OCI-LY3 (cell line): ENCODE measurements at regions not wholly inside any gene's neighbourhood (a gene's known extent, or its start where the extent isn't known, plus 50 kb on each side); places are given as distances from the start of the nearest gene placed in this dataset.

Experiments
- CTCF ChIP-seq: fragments of 200-600, 300-600 bp; sonication (generic); IDR thresholded peaks from 2 replicates; pipeline ENCODE4 v1.5.1; 2014; ENCODE audit warnings: antibody characterized with exemption, low read length, low read depth
- EZH2phosphoT487 ChIP-seq: fragments of 200-600 bp; shearing (Covaris generic); IDR thresholded peaks from 2 replicates; pipeline ENCODE4 v1.6.1; 2018; ENCODE audit warnings: antibody characterized with exemption, mixed run types, low read depth

DNA sequence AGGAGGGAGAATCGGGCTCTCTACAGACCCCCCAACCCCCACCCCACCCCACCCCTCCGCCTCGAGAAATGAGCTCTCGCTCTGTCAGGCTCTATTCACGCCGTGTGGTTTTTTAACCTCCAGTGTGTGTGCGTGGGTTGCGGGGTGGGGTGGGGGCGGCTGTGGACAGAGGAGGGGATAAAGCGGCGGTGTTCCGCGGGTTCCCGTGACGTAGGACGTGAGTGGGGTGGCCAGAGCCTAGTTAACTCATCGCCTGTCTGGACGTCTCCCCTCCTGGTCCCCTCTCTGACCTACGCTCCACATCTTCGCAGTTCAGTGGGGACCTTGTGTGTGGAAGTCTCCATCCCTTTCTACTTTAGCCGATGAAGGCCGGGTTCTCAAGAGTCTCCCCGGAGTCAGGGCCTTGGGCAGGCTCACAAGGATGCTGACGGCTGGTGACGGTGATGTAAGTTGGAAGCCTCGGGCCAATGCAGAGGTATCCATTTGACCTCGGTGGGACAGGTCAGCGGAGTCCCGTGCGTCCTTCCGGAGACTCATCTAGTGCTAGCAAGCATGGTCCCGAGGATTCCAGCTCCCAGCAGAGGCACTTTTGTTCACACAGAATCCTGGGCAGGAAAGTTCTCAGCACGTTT lies 1507.1 kb upstream of the DEFB115 start:
- TF ChIP-seq CTCF (no peak), EZH2phosphoT487 (no peak)
